ENCODE measurements at regions not wholly inside any gene's neighbourhood (a gene's known extent, or its start where the extent isn't known, plus 50 kb on each side); places are given as distances from the start of the nearest gene placed in this dataset.
"Not testable (repeated sequence)": the region's sequence is repeated elsewhere in the genome, so short reads cannot be mapped to it uniquely, and the experiment has no call there.

- TF ChIP-seq, protein P1, sequence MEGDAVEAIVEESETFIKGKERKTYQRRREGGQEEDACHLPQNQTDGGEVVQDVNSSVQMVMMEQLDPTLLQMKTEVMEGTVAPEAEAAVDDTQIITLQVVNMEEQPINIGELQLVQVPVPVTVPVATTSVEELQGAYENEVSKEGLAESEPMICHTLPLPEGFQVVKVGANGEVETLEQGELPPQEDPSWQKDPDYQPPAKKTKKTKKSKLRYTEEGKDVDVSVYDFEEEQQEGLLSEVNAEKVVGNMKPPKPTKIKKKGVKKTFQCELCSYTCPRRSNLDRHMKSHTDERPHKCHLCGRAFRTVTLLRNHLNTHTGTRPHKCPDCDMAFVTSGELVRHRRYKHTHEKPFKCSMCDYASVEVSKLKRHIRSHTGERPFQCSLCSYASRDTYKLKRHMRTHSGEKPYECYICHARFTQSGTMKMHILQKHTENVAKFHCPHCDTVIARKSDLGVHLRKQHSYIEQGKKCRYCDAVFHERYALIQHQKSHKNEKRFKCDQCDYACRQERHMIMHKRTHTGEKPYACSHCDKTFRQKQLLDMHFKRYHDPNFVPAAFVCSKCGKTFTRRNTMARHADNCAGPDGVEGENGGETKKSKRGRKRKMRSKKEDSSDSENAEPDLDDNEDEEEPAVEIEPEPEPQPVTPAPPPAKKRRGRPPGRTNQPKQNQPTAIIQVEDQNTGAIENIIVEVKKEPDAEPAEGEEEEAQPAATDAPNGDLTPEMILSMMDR (conservative IDR thresholded peaks at IDR 0.05; ENCODE audit: low read depth, low read length): no peak
- no peak for DNase-seq (ENCODE audit: low read depth)
- no peak overlapping the region for H3K4me3 ChIP-seq (ENCODE audit: low read length)
Measured at GRCh38 chr1:230558324-230558723, 84.0 kb upstream of the COG2 start.

GRCh38 chr1:230556453-230556852 is 85.8 kb upstream of the COG2 start:
- DNase-seq (ENCODE audit: low read depth): no peak
- TF ChIP-seq, protein P1 (conservative IDR thresholded peaks at IDR 0.05; ENCODE audit: low read depth, low read length): no peak
- H3K4me3 ChIP-seq (ENCODE audit: low read length): no peak overlapping the region

DNA sequence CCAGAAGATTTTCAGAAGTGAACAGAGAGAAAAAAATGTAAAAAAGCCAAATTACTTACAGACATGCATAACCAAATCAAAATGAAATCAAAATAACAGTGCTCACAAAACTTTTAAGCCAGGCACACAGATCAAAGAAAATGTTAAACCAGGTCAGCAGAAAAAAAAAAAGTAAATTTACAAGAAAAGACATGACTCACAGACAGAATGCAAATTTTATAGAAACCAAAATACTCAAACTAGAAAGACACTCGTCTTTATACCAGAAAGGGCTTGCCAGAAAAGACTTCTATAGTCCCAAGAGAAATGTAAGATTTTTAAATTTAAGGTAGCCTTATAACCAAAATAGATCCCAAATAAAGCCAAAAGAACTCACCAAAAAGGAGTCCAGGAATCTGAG is 86.5 kb upstream of the COG2 start:
- no peak for DNase-seq (ENCODE audit: low read depth)
- TF ChIP-seq, protein P1 (conservative IDR thresholded peaks at IDR 0.05; ENCODE audit: low read depth, low read length): no peak
- H3K4me3 ChIP-seq (ENCODE audit: low read length): no peak overlapping the region

- DNase-seq (ENCODE audit: low read depth): no peak
- no peak overlapping the region for H3K4me3 ChIP-seq (ENCODE audit: low read length)
- TF ChIP-seq, protein P1 (conservative IDR thresholded peaks at IDR 0.05; ENCODE audit: low read depth, low read length): no peak
Measured at GRCh38 chr1:230552880-230553279, 89.4 kb upstream of the COG2 start.

GRCh38 chr1:230550945-230551344 is 91.3 kb upstream of the COG2 start:
- not testable (repeated sequence) for H3K4me3 ChIP-seq (ENCODE audit: low read length)

GRCh38 chr1:230550428-230550827 is 91.9 kb upstream of the COG2 start:
- no peak overlapping the region for H3K4me3 ChIP-seq (ENCODE audit: low read length)
- TF ChIP-seq, protein P1 (conservative IDR thresholded peaks at IDR 0.05; ENCODE audit: low read depth, low read length): no peak
- DNase-seq (ENCODE audit: low read depth): no peak

More at GRCh38 chr1:230550945-230551344, 91.3 kb upstream of the COG2 start:
- not testable (repeated sequence) for DNase-seq (ENCODE audit: low read depth)

GRCh38 chr1:230549625-230550024 is 92.7 kb upstream of the COG2 start:
- DNase-seq (ENCODE audit: low read depth): no peak
- H3K4me3 ChIP-seq (ENCODE audit: low read length): no peak overlapping the region
- TF ChIP-seq, protein P1 (conservative IDR thresholded peaks at IDR 0.05; ENCODE audit: low read depth, low read length): no peak

GRCh38 chr1:230548997-230549396 is 93.3 kb upstream of the COG2 start:
- TF ChIP-seq, protein P1 (conservative IDR thresholded peaks at IDR 0.05; ENCODE audit: low read depth, low read length): no peak
- H3K4me3 ChIP-seq (ENCODE audit: low read length): no peak overlapping the region
- DNase-seq (ENCODE audit: low read depth): no peak
